Fibroblast of pulmonary artery (primary cell): ENCODE measurements at regions not wholly inside any gene's neighbourhood (a gene's known extent, or its start where the extent isn't known, plus 50 kb on each side); places are given as distances from the start of the nearest gene placed in this dataset.

ENCODE experiments used
- DNase-seq: peaks from one replicate; pipeline ENCODE4 v3.0.0-alpha.2; 2010; ENCODE audit warnings: low read depth
- H3K4me3 ChIP-seq: replicated peaks from 2 replicates; pipeline ENCODE4 v1.5.1; 2011; ENCODE audit warnings: low read depth, mild to moderate bottlenecking, control low read depth, low read length, moderate library complexity
- TF ChIP-seq, protein P1 (sequence below): IDR thresholded peaks from 2 replicates; pipeline ENCODE4 v1.5.1; 2011; ENCODE audit warnings: mild to moderate bottlenecking, control low read depth, low read length, inconsistent platforms; ENCODE audit errors: missing control alignments

DNA sequence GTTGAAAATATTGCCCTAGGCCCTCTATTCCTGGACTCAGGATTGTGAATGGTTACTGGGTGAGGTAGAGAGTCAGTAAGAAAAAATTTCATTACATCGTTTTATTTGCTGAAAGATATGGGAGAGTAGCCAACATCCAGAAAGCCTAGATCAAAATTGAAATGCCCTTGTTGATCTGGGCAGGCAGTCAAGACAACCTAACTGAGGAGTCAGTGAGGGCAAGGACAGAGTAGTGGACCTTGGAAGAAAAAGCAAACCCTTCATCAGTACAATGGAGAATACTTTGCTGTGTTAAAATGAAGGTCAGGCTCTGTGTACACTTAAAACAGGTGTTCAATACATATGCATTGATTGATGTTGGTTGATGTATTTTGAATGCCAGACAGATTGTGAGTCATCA is 576.7 kb downstream of the OLFM4 start:
- no peak for DNase-seq
- TF ChIP-seq, protein P1, sequence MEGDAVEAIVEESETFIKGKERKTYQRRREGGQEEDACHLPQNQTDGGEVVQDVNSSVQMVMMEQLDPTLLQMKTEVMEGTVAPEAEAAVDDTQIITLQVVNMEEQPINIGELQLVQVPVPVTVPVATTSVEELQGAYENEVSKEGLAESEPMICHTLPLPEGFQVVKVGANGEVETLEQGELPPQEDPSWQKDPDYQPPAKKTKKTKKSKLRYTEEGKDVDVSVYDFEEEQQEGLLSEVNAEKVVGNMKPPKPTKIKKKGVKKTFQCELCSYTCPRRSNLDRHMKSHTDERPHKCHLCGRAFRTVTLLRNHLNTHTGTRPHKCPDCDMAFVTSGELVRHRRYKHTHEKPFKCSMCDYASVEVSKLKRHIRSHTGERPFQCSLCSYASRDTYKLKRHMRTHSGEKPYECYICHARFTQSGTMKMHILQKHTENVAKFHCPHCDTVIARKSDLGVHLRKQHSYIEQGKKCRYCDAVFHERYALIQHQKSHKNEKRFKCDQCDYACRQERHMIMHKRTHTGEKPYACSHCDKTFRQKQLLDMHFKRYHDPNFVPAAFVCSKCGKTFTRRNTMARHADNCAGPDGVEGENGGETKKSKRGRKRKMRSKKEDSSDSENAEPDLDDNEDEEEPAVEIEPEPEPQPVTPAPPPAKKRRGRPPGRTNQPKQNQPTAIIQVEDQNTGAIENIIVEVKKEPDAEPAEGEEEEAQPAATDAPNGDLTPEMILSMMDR: no peak
- no peak overlapping the region for H3K4me3 ChIP-seq

GRCh38 chr13:53612200-53612599 is 583.6 kb downstream of the OLFM4 start:
- no peak for DNase-seq
- TF ChIP-seq, protein P1: no peak
- no peak overlapping the region for H3K4me3 ChIP-seq

- no peak for DNase-seq
- TF ChIP-seq, protein P1: no peak
- no peak overlapping the region for H3K4me3 ChIP-seq
Observed at GRCh38 chr13:53622456-53622855, 593.8 kb downstream of the OLFM4 start.

DNA sequence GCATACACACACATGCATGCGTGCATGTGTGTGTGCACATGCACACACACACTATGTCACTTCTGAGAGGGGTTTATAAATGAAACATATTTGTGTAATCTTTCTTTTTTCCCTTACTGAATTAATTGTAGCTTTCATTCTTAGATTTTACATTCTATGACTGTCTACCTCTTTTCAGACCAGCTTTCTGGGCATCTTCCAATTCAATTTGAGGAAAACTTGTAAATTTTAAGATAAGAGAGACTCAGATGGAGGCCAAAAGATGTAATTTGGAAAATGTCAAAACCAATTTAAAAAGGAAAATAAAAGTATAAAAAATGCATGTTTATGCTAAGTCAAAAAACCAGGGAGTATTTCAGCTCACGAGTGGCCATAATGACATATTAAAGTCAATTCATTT is 594.5 kb downstream of the OLFM4 start:
- TF ChIP-seq, protein P1: no peak
- DNase-seq: no peak
- H3K4me3 ChIP-seq: no peak overlapping the region

DNA sequence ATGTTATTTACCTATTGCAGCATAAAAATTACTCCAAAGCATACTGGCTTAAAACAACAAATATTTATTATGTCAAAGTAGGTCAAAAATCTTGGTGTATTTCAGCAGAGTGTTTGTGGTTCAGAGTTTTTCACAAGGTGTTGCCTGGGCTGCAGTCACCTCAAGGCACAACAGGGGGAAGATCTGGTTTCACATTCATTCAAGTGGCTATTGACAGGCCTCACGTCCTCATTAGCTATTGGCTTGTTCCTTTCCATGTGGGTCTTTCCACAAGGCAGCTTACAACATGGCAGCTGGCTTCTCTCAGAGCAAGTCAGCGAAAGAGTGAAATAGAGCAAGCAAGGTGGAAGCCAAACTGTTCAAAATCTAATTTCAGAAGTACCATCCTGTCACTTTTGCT is 602.9 kb downstream of the OLFM4 start:
- H3K4me3 ChIP-seq: no peak overlapping the region
- no peak for DNase-seq
- TF ChIP-seq, protein P1: no peak

GRCh38 chr13:53638040-53638439 is 609.4 kb downstream of the OLFM4 start:
- no peak overlapping the region for H3K4me3 ChIP-seq
- TF ChIP-seq, protein P1: no peak
- DNase-seq: no peak

GRCh38 chr13:53642306-53642705 is 613.7 kb downstream of the OLFM4 start:
- TF ChIP-seq, protein P1: no peak
- no peak overlapping the region for H3K4me3 ChIP-seq
- DNase-seq: no peak
